ENCODE measurements at regions not wholly inside any gene's neighbourhood (a gene's known extent, or its start where the extent isn't known, plus 50 kb on each side); places are given as distances from the start of the nearest gene placed in this dataset.

- TF ChIP-seq POLR2A (IDR thresholded peaks at IDR 0.05; ENCODE audit: extremely low read depth, insufficient read length) (no peak), MAX (IDR thresholded peaks at IDR 0.05; ENCODE audit: low read depth, low read length) (peak; percentile 84)
- DNase-seq (ENCODE audit: low read depth), result no peak
- H3K4me3 ChIP-seq (ENCODE audit: low read depth, low read length), result no peak overlapping the region
These were observed 182.8 kb downstream of the ICE1 start for GRCh38 chr5:5605170-5605764.

GRCh38 chr5:5602554-5602953 lies 180.1 kb downstream of the ICE1 start:
- no peak for DNase-seq (ENCODE audit: low read depth)
- TF ChIP-seq CTCF (IDR thresholded peaks at IDR 0.05; ENCODE audit: low read depth, low read length) (no peak), MAX (IDR thresholded peaks at IDR 0.05; ENCODE audit: low read depth, low read length) (no peak), MYC (IDR thresholded peaks at IDR 0.05; ENCODE audit: low read depth, low read length) (no peak), POLR2A (IDR thresholded peaks at IDR 0.05; ENCODE audit: extremely low read depth, insufficient read length) (no peak)

GRCh38 chr5:5598547-5599113 lies 176.2 kb downstream of the ICE1 start:
- DNase-seq (ENCODE audit: low read depth), result no peak
- no peak for TF ChIP-seq POLR2A (IDR thresholded peaks at IDR 0.05; ENCODE audit: extremely low read depth, insufficient read length)
- TF ChIP-seq MYC (IDR thresholded peaks at IDR 0.05; ENCODE audit: low read depth, low read length), result no peak
- TF ChIP-seq MAX (IDR thresholded peaks at IDR 0.05; ENCODE audit: low read depth, low read length), result no peak
- H3K4me3 ChIP-seq (ENCODE audit: low read depth, low read length), result no peak overlapping the region

More at GRCh38 chr5:5602554-5602953, 180.1 kb downstream of the ICE1 start:
- H3K4me3 ChIP-seq (ENCODE audit: low read depth, low read length), result no peak overlapping the region

- H3K4me3 ChIP-seq (ENCODE audit: low read depth, low read length), result no peak overlapping the region
- no peak for DNase-seq (ENCODE audit: low read depth)
These were observed 170.9 kb downstream of the ICE1 start for GRCh38 chr5:5593391-5593790.

GRCh38 chr5:5592541-5592940 lies 170.1 kb downstream of the ICE1 start:
- H3K4me3 ChIP-seq (ENCODE audit: low read depth, low read length), result no peak overlapping the region
- DNase-seq (ENCODE audit: low read depth), result no peak
- TF ChIP-seq MYC (IDR thresholded peaks at IDR 0.05; ENCODE audit: low read depth, low read length), result no peak
- TF ChIP-seq POLR2A (IDR thresholded peaks at IDR 0.05; ENCODE audit: extremely low read depth, insufficient read length), result no peak
- no peak for TF ChIP-seq MAX (IDR thresholded peaks at IDR 0.05; ENCODE audit: low read depth, low read length)
- TF ChIP-seq CTCF (IDR thresholded peaks at IDR 0.05; ENCODE audit: low read depth, low read length), result no peak

More at GRCh38 chr5:5593391-5593790, 170.9 kb downstream of the ICE1 start:
- TF ChIP-seq MYC (IDR thresholded peaks at IDR 0.05; ENCODE audit: low read depth, low read length) (no peak), POLR2A (IDR thresholded peaks at IDR 0.05; ENCODE audit: extremely low read depth, insufficient read length) (no peak), MAX (IDR thresholded peaks at IDR 0.05; ENCODE audit: low read depth, low read length) (no peak), CTCF (IDR thresholded peaks at IDR 0.05; ENCODE audit: low read depth, low read length) (no peak)

GRCh38 chr5:5591567-5591966 lies 169.1 kb downstream of the ICE1 start:
- no peak for TF ChIP-seq CTCF (IDR thresholded peaks at IDR 0.05; ENCODE audit: low read depth, low read length)
- TF ChIP-seq POLR2A (IDR thresholded peaks at IDR 0.05; ENCODE audit: extremely low read depth, insufficient read length), result no peak
- no peak for TF ChIP-seq MAX (IDR thresholded peaks at IDR 0.05; ENCODE audit: low read depth, low read length)
- TF ChIP-seq MYC (IDR thresholded peaks at IDR 0.05; ENCODE audit: low read depth, low read length), result no peak
- H3K4me3 ChIP-seq (ENCODE audit: low read depth, low read length), result no peak overlapping the region
- DNase-seq (ENCODE audit: low read depth), result no peak

All from NB4 (cell line).